Astrocyte of the spinal cord (primary cell): ENCODE measurements at regions not wholly inside any gene's neighbourhood (a gene's known extent, or its start where the extent isn't known, plus 50 kb on each side); places are given as distances from the start of the nearest gene placed in this dataset.
"Not testable (repeated sequence)": the region's sequence is repeated elsewhere in the genome, so short reads cannot be mapped to it uniquely, and the experiment has no call there.

Source experiments
- DNase-seq: peaks from one replicate; pipeline ENCODE4 v3.0.0; 2011; ENCODE audit warnings: low read depth, low spot score
- H3K4me3 ChIP-seq: 2 replicates; pipeline ENCODE4 v1.5.1; 2011; ENCODE audit warnings: low read depth, mild to moderate bottlenecking, low read length, moderate library complexity
- CTCF ChIP-seq: IDR thresholded peaks from 2 replicates; pipeline ENCODE4 v1.5.1; 2012; ENCODE audit warnings: low read depth, mild to moderate bottlenecking, low read length, inconsistent platforms
- in situ Hi-C: cut with HindIII; loops from 2 replicates; pipeline ENCODE4 v1.10.0; 2017; ENCODE audit warnings: low sequenced_read_pairs

- no peak for TF ChIP-seq CTCF
- in situ Hi-C loops, result no loop called here
- DNase-seq, result no peak
- H3K4me3 ChIP-seq, result no peak overlapping the region
Observed at GRCh38 chr11:129743112-129743815, 72.4 kb upstream of the TMEM45B start.

- no peak for DNase-seq
- H3K4me3 ChIP-seq, result no peak overlapping the region
- no peak for TF ChIP-seq CTCF
- in situ Hi-C loops, result no loop called here
Observed at GRCh38 chr11:129747071-129747470, 68.6 kb upstream of the TMEM45B start.

GRCh38 chr11:129749141-129749540 lies 66.5 kb upstream of the TMEM45B start:
- in situ Hi-C loops, result no loop called here
- H3K4me3 ChIP-seq, result no peak overlapping the region
- no peak for TF ChIP-seq CTCF
- no peak for DNase-seq

GRCh38 chr11:129750343-129751292 lies 65.0 kb upstream of the TMEM45B start:
- in situ Hi-C loops, result no loop called here
- peak; percentile 85 for TF ChIP-seq CTCF
- no peak overlapping the region for H3K4me3 ChIP-seq
- peak; percentile 75 for DNase-seq

GRCh38 chr11:129751511-129751910 lies 64.1 kb upstream of the TMEM45B start:
- in situ Hi-C loops, result no loop called here
- TF ChIP-seq CTCF, result no peak
- H3K4me3 ChIP-seq, result no peak overlapping the region
- DNase-seq, result no peak

- H3K4me3 ChIP-seq, DNase-seq, in situ Hi-C loops: not testable (repeated sequence)
Observed at GRCh38 chr11:129763569-129763968, 52.1 kb upstream of the TMEM45B start.

- DNase-seq, H3K4me3 ChIP-seq, in situ Hi-C loops: not testable (repeated sequence)
Observed at GRCh38 chr11:129764204-129764603, 51.4 kb upstream of the TMEM45B start.
